GM10248 (cell line): ENCODE measurements at regions not wholly inside any gene's neighbourhood (a gene's known extent, or its start where the extent isn't known, plus 50 kb on each side); places are given as distances from the start of the nearest gene placed in this dataset.

Experiments used
- CTCF ChIA-PET: fragments of 300-600 bp; sonication (Branson Sonifier 250); formaldehyde crosslinking; extraction: SDS; loops from one replicate; lab custom pipeline; 2021; ENCODE audit warnings: antibody characterized with exemption; lab: Yijun Ruan, JAX
- POLR2A ChIA-PET: fragments of 350-650 bp; sonication (Branson Sonifier 250); formaldehyde crosslinking; extraction: SDS; loops from one replicate; lab custom pipeline; 2020; ENCODE audit warnings: antibody characterized with exemption; lab: Yijun Ruan, JAX
- DNase-seq: peaks from one replicate; pipeline ENCODE4 v3.0.0; 2012; ENCODE audit errors: extremely low spot score
- TF ChIP-seq, protein P1 (sequence below): IDR thresholded peaks from 2 replicates; pipeline ENCODE4 v1.5.1; 2012; ENCODE audit warnings: mild to moderate bottlenecking, low read depth; ENCODE audit errors: extremely low read depth, missing control alignments, control extremely low read depth

DNA sequence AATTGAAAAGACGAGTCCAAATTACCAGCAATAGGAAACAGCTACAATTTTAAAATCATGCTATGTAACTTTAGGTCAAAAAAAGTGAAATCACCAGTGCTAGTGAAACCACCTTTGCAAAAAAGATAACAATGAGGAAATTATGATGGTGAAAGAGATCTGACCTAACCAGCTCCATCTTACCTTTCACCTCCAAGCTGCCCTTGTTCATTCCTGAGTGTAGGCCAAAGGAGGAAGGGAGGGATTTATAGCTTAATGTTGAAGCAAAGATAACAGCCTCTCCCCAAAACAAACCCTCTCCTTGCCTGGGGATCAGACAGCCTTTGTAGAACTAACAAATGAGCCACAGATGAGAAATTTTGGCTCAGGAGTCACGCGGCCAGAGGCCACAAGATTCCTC is 83.2 kb upstream of the EIF5 start:
- POLR2A ChIA-PET, result no interaction called here
- CTCF ChIA-PET, result interaction anchor here (1.0 to 1.5 kb wide), 4 partner anchors 10 to 67 kb away, joined by 3 read pairs; no protein-coding TSS in a partner anchor
- DNase-seq, result no peak
- TF ChIP-seq, protein P1, sequence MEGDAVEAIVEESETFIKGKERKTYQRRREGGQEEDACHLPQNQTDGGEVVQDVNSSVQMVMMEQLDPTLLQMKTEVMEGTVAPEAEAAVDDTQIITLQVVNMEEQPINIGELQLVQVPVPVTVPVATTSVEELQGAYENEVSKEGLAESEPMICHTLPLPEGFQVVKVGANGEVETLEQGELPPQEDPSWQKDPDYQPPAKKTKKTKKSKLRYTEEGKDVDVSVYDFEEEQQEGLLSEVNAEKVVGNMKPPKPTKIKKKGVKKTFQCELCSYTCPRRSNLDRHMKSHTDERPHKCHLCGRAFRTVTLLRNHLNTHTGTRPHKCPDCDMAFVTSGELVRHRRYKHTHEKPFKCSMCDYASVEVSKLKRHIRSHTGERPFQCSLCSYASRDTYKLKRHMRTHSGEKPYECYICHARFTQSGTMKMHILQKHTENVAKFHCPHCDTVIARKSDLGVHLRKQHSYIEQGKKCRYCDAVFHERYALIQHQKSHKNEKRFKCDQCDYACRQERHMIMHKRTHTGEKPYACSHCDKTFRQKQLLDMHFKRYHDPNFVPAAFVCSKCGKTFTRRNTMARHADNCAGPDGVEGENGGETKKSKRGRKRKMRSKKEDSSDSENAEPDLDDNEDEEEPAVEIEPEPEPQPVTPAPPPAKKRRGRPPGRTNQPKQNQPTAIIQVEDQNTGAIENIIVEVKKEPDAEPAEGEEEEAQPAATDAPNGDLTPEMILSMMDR, result no peak

DNA sequence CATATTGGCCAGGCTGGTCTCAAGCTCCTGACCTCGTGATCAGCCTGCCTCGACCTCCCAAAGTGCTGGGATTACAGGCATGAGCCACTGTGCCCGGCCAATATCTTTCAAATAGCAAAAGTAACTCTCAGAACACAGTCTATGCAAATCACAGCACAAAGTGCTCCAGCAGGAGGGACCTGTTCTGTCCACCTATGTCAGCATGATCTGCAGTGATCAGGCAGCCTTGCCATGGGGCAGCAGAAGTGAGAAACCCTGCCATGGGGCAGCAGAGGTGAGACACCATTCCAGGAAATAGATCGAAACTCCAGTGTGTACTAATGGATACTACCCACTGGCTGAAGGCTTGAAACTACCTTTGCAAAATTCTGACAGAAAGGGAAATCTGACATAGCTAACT is 78.5 kb upstream of the EIF5 start:
- CTCF ChIA-PET, result no interaction called here
- TF ChIP-seq, protein P1, result no peak
- POLR2A ChIA-PET, result no interaction called here
- no peak for DNase-seq

DNA sequence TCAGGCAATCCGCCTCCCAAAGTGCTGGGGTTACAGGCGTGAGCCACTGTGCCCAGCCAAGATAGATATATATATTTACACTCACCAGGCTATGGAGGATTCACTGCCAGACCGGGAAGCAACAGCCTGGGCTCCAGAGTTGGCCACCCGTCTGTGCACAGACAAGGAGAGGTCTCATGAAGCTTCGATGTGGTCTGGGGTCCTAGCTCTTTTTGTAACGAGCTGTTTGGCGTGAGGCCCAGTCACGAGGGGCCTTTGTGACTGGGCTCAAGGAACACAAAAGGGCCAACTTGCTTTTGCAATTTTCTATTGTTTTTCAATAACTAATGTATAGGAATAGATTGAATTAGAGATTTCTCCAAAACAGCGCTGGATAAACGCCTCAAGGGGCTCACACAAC is 77.6 kb upstream of the EIF5 start:
- TF ChIP-seq, protein P1, result no peak
- ChIA-PET CTCF (interaction anchor here (0.8 kb wide), 1 partner anchor 12 kb away, joined by 3 read pairs; no protein-coding TSS in a partner anchor), POLR2A (no interaction called here)
- no peak for DNase-seq

DNA sequence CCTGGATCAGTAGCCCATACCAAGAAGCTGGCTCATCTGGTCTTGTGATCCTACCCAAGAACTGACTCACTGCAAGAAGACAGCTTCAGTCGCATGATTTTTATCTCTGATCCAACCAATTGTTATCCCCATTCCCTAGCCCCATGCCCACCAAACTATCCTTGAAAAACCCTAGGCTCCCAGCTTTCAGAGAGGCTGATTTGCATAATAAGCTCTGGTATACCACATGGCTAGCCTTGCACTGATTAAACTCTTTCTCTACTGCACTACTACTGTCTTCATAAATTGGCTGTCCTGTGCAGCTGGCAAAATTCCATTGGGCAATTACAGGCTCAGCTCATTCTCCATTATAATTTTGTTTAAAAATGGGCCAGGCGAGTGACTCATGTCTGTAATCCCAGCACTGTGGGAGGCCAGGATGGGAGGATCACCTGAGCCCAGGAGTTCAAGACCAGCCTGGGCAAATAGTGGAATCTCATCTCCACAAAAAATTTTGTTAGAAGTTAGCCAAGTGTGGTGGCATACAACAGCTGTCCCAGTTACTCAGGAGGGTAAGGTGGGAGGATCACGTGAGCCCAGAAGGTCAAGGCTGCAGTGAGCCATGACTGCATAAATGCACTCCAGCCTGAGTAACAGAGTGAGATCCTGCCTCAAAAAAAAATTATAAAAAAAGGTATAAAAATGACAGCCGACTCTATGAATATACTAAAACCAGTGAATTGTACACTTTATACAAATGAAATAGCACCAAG is 76.7 kb upstream of the EIF5 start:
- DNase-seq, result no peak
- CTCF ChIA-PET, result interaction anchor here (0.8 to 1.1 kb wide), 3 partner anchors 13 to 35 kb away, joined by 3 read pairs; no protein-coding TSS in a partner anchor
- TF ChIP-seq, protein P1, result no peak
- POLR2A ChIA-PET, result no interaction called here

DNA sequence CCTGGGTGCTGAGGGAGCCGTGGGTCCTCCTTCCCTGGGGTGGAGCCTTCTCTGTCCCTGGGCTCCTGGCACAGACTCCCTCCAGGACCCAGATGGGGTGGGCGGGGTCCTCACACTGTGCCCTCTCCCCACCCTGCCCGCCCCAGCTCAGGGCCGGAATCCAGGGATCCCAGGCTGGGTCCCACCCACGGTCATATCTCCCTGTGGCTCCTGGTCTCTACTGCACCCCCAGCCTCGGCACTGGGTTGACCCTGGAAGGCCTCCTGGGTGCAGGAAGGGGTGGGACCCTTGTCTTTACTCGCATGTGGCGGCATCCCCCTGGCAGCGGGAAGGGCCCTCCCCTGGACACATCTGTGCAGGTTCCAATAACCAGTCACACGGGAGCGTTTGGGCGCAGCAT is 75.8 kb upstream of the EIF5 start:
- TF ChIP-seq, protein P1, result no peak
- CTCF ChIA-PET, result no interaction called here
- POLR2A ChIA-PET, result no interaction called here
- no peak for DNase-seq

DNA sequence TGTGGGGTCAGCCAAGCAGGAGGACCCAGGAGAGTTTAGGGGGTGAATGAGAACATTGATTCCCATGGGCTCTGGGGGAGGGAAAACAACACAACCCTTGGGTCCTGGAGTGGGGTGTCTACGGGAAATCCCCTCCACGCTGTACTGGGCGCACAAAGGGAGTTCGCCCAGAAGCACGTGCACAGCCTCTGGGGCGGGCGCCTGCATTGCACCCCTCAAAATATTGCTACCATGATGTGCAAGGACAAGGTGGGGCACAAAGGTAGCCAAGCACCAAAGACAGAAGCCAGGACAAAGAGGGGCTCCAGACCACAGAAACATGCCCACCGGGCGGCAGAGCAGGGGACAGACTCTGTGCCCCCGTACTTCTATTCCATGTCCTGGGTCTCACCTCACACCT is 74.9 kb upstream of the EIF5 start:
- ChIA-PET CTCF (no interaction called here), POLR2A (no interaction called here)
- no peak for DNase-seq
- TF ChIP-seq, protein P1, result no peak
